HG03469 (cell line): ENCODE measurements at regions not wholly inside any gene's neighbourhood (a gene's known extent, or its start where the extent isn't known, plus 50 kb on each side); places are given as distances from the start of the nearest gene placed in this dataset.
"Not testable (repeated sequence)": the region's sequence is repeated elsewhere in the genome, so short reads cannot be mapped to it uniquely, and the experiment has no call there.

Source experiments
- ATAC-seq: cut with Tn5 transposase; IDR thresholded peaks from one replicate; pipeline ENCODE4 v1.9.1; 2021; ENCODE audit warnings: mild to moderate bottlenecking, moderate library complexity, moderate number of reproducible peaks; ENCODE audit not compliant: unreplicated experiment

GRCh38 chr13:34719060-34719875 is 222.8 kb upstream of the NBEA start:
- no peak for ATAC-seq

DNA sequence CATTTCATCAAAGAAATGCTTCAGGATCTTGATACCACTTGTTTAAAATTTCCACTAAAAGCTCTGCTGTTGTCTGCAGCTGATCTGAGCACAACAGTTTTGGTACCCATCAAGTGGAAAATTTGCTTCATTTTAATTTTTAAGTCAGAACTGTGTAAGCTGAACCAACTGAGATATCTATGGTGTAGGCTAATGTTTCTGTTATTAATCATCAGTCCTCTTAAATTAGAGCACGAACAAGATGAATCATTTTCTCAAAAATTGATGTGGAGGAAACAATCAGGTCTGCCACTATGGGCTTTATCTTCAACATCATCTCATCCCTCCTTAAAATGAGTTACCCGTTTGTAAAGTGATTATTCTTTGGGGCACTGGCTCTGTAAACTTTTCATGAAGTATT is 221.5 kb upstream of the NBEA start:
- ATAC-seq = no peak

GRCh38 chr13:34721631-34722595 is 220.2 kb upstream of the NBEA start:
- no peak for ATAC-seq

DNA sequence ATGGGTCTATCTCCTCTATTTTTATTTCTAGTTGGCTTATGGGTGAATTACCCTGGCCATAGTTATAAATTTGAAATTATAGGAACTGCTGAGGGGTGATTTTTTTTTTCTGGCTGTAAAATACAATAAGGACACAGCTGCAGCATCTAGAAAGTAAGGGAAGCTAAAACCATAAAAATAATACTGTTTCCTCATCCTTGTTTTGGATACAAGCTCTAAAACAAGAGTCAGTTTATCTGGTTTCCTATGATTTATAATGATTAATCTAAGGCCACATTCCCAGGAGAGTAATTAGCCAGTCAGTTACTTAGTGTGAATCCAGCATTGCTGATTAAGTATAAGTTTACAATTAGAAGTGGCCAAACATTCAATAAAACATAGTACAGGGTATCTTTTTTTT is 219.1 kb upstream of the NBEA start:
- no peak for ATAC-seq

- ATAC-seq = no peak
These were observed 211.1 kb upstream of the NBEA start for GRCh38 chr13:34730961-34731360.

- no peak for ATAC-seq
These were observed 210.6 kb upstream of the NBEA start for GRCh38 chr13:34731486-34731885.

- no peak for ATAC-seq
These were observed 208.3 kb upstream of the NBEA start for GRCh38 chr13:34733721-34734120.

DNA sequence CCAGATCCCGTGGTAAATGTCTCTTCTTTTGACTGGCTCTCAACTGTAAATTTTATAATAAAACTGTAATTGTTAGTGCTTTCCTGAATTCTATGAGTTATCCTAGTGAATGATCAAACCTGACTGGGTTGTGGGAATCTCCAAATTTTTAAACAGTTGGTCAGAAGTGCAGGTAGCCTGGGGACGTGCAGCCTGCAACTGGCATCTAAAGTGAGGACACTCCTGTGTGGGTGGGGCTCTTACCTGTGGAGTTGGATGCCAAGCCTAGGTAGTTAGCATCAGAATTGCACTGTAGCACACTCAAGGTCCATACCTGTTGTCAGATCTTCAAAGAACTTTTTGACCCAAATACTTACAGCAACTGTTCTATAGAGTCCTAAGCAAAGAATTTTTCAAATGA is 207.1 kb upstream of the NBEA start:
- no peak for ATAC-seq

DNA sequence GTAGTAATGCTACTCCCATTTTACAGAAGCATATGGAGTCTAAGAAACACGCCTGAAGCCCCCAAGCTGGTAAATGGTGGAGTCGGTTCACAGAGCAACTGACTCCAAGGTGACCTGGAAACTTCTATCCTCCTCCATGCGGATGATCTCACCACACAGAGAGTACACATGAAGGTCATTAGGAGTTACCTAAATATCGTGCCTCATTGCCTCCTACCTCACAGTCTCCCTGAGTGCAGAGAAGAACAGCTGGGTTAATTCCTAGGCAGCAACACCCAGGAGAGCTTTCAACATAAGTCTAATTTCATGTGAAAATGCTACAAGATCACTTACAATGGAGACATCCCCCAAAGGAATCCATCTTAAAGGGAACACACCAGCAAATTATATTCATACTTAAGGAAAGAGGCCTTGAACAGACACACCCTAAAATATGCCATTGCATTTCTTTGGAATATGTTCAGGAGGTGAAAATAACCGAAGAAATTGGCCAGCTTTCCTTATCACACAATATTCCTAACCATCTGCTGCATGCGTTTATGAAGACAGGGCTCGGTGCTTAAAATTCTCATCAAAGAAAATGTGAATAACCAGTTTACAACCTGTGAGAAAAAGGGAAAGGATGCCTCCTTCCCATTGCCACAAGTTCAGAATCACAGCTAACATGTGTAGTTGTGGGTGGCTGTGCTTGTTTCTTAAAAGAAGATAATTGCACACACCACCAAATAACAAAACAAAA is 203.6 kb upstream of the NBEA start:
- no peak for ATAC-seq

DNA sequence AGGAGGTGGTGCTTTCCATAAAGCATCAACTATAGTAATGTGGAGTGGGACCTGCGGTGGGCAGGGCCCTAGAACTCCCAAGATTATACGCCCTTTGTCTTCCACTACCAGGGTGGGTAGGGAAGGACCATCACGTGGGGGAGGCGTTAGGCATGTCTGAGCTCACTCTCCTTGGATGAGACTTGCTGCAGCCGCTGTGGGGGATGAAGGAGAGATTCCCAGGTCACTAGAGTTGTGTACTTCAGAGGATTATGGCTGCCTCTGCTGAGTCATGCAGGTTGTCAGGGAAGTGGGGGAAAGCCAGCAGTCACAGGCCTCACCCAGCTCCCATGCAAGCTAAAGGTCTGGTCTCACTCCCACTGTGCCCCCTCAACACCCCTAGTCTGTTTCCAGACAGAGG is 195.0 kb upstream of the NBEA start:
- ATAC-seq = not testable (repeated sequence)

GRCh38 chr13:34747507-34747906 is 194.6 kb upstream of the NBEA start:
- ATAC-seq = no peak

- no peak for ATAC-seq
These were observed 194.0 kb upstream of the NBEA start for GRCh38 chr13:34748073-34748472.

- peak; percentile 35 for ATAC-seq
These were observed 193.5 kb upstream of the NBEA start for GRCh38 chr13:34748596-34748995.

DNA sequence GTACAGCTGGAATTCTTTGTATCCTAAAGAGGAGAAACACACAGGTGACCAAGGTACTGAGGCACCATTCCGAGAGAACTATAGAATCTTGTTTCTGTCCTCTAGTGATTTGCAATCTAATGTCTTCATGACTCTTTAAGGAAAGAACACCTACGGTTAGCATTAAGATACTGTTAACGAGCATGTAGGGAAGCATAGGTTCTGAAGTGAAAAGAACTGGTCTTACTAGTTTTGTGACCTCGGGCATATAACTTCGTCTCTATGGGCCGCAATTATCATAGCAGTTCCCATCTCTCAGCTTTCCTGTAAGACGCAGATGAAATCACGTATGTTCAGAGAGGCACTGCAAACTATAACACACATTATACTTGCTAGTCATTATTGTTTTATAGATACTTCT is 193.0 kb upstream of the NBEA start:
- no peak for ATAC-seq

- no peak for ATAC-seq
These were observed 191.8 kb upstream of the NBEA start for GRCh38 chr13:34750078-34750931.

DNA sequence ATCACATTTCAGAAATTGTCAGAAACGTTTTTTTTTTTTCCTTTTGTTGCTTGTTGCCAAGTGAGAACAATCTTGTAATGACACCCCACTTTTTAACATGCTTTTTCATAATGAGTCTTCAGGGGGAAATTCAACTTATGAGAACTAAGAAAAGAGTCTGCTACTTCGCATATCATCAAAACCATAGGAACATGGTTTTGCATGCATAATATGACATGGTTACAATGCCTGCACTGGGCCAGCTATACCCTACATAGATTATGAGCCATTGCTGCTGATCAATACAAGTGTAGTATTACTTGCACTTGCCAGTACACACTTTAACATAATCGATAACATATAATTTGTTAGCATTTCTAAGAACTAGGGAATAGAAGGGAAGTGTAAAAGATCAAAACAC is 191.0 kb upstream of the NBEA start:
- ATAC-seq = no peak

GRCh38 chr13:34751492-34751891 is 190.6 kb upstream of the NBEA start:
- ATAC-seq = peak; percentile 34

- ATAC-seq = no peak
These were observed 189.6 kb upstream of the NBEA start for GRCh38 chr13:34752283-34752960.

GRCh38 chr13:34756136-34756535 is 185.9 kb upstream of the NBEA start:
- ATAC-seq = no peak

DNA sequence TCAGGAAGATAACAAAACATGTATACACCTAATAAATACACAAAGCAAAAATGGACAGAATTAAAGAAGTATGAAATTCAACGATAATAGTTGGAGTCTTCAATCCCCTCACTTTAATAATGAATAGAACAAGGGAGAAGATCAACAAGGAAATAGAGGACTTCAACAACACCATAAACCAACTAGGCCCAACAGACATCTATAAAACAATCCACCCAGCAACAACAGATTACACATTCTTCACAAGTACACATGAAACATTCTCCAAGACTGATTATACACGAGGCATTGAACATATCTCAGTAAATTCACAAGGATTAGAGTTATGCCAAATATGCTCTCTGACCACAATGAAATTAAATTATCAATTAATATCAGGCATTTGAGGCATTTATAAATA is 185.5 kb upstream of the NBEA start:
- ATAC-seq = no peak
